GM21786 (cell line): ENCODE measurements at regions not wholly inside any gene's neighbourhood (a gene's known extent, or its start where the extent isn't known, plus 50 kb on each side); places are given as distances from the start of the nearest gene placed in this dataset.

Experiments used
- ATAC-seq: cut with Tn5 transposase; IDR thresholded peaks from one replicate; pipeline ENCODE4 v1.9.1; 2021; ENCODE audit not compliant: unreplicated experiment

DNA sequence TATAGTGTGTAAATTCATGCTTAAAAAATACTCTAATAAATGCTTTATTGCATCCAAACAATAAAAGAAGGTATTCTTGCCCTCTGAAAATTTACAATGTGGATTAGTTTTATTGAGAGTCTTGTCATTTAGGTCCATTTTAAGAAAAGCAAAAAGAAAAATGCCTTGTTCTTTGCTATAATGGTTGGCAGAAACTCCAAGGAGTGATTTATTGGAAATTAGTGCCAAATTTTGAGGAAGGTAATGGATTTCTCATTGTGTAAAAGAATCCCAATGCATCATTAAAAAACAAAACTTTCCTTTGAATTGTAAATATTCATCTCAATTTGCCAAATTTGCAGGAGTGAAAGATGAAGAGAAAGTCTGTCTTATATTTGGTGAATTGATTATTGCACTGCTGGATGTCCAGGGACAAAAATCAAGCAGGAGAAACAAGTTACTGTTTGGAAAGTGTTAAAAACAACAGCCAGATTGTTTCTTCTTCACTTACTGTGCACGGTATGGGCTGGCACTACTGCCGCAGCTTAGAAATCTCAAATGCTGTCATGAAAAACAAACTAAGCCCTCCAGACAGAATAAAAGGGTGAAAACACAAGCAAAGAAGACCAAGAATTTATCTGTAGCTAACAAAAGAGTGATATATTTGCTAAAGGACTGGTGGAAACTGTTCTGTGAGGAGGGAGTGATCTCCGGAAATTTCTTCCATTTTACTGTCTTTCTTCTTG, 511.7 kb downstream of the TMTC2 start:
- no peak for ATAC-seq

DNA sequence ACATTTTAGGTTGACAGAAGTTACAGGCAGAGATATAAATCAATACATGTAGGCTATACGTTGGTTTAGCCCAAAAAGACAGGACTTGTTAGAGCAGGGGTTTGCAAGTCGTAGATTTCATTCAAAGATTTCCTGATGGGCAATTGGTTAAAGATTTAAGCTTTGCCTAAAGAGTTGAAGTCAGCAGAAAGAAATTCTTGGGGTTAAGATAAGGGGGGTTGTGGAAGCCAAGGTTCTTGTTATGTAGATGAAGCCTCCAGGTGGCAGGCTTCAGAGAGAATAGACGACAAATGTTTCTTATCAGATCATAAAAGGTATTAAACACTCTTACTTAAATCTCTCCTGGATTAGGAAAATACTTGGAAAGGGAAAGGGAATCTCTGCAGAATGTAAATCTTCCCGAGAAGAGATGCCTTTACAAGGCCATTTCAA, 510.8 kb downstream of the TMTC2 start:
- ATAC-seq = no peak

DNA sequence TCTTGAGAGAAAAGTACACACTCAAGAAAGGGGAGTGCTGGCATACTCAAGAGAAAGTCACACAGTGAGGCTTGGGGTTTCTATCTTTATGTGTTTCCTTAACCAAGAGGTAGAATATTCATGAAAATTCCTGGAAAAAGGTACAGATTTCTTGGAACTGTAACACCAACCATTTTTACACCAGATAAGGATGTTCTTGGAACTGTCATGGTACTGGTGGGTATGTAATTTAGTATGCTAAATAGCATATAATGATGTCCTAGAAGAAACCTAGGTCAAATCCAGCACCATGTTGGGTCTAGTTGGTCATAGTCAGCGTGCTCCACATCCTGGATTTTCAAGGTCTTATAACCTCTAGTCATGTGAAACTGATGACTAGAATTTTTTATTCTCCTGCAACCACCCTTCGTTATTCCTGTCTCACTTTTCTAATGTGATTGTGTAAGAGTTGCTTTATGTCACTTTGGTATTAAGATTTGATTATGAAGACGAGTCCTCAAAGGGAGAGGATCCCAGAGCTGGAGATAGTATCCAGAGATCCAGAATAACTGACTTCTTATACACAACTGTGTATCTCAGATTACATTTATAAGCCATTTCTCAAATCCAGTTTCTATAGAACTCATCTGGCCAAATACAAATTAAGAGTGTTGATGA, 510.1 kb downstream of the TMTC2 start:
- no peak for ATAC-seq

DNA sequence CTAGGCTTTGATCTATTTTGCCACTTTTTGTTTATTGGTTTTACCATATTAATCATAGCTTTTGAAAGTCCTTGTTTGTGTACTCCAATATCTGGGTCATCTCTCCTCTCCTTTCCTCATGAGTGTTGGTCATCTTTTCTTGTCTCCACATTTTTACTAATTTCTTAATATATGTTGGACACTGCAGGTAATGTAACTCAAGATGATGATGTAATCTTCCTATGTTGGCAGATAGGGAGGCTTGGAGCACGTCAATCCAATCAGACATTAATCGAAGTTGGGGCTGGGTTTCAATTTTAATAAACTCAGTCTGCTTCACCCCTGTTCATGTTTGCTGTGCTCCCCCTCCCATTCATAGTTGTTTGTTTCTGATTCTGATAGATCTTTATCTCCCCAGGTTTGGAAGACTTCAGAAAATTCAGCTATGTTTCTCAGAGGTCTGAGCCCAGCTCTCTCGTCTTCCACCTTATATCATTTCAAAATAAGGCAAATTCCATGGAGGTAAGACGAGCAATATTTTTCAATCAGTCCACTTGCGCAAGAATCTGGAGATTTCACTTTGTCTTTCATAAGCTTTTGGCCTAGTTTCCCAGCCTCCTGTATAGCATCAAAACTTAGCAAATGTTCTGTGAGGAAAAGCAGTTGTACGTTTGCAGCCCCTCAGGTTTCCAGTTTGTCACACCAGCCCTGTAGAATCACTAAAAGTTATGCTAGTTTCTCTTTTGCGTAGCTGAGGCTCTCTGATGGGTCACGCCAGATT, 504.1 kb downstream of the TMTC2 start:
- no peak for ATAC-seq

DNA sequence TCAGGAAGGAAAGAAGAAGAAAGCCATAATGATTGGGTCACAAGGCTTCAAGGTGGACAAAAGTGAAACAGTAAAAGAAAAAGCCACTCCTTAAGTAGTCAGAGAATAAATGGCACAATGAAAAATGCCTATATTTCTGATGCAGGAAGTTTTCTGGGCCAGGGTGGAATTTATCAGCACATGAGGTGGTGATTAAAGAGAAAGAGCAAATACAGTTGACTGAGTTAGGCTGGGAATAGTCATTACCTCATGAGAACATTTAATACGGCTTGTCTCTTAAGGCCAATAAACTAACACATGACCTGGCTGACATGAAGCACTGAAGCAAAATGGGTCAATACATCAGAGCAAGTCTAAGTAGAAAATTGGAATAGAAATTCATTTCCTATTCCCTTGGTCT, 499.7 kb downstream of the TMTC2 start:
- no peak for ATAC-seq

DNA sequence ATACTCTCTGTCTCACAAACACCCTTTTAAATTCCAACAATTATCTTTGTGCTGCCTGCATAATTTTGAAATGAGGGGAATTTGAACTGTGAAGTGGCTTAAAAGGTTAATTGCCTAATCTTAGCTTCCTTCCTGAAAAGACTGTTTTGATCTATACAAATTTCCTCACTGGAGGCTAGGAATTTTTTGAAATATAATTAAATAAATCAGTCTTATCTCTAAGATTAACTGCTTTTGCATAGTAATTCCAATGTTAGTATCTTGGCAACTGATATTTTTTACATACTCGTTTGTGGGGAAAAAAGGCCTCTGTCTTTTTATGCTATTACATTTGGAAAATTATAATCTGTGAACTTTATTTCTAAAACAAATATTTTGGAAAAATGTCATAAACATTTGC, 498.5 kb downstream of the TMTC2 start:
- ATAC-seq = no peak
